HL-60 (cell line): ENCODE measurements at regions not wholly inside any gene's neighbourhood (a gene's known extent, or its start where the extent isn't known, plus 50 kb on each side); places are given as distances from the start of the nearest gene placed in this dataset.

Experiments
- DNase-seq, 2 experiments: peaks; one replicate each; pipeline ENCODE4 v3.0.0-alpha.2; 2010 to 2020; ENCODE audit warnings: low read depth in 1 of 2, low spot score in 1 of 2
- H3K27ac ChIP-seq: fragments of 250-450 bp; sonication (Bioruptor Pico); replicated peaks from 2 replicates; pipeline ENCODE4 v1.5.1; 2020; ENCODE audit warnings: mild to moderate bottlenecking, moderate library complexity
- H3K27me3 ChIP-seq: fragments of 250-450 bp; sonication (Bioruptor Pico); 2 replicates; pipeline ENCODE4 v1.5.1; 2021; ENCODE audit warnings: mild to moderate bottlenecking, moderate library complexity; ENCODE audit not compliant: insufficient read depth, poor library complexity, severe bottlenecking
- H3K4me3 ChIP-seq: replicated peaks from 2 replicates; pipeline ENCODE4 v1.5.1; 2011; ENCODE audit warnings: mild to moderate bottlenecking, control low read depth, low read length; ENCODE audit not compliant: insufficient read depth
- CTCF ChIP-seq: IDR thresholded peaks from one replicate; pipeline ENCODE4 v1.5.1; 2011; ENCODE audit warnings: low read length, control low read depth, inconsistent platforms; ENCODE audit not compliant: insufficient read depth
- GABPA ChIP-seq: IDR thresholded peaks from 2 replicates; pipeline ENCODE4 v1.6.1; 2012; ENCODE audit warnings: low read depth
- POLR2AphosphoS5 ChIP-seq: IDR thresholded peaks from 2 replicates; pipeline ENCODE4 v1.6.1; 2012; ENCODE audit warnings: low read depth
- REST ChIP-seq: IDR thresholded peaks from 2 replicates; pipeline ENCODE4 v1.6.1; 2012; ENCODE audit warnings: low read depth; ENCODE audit not compliant: insufficient replicate concordance
- SPI1 ChIP-seq: IDR thresholded peaks from 2 replicates; pipeline ENCODE4 v1.6.1; 2012; ENCODE audit warnings: low read depth, mild to moderate bottlenecking, borderline replicate concordance

GRCh38 chr1:204817341-204817740, 53.3 kb upstream of the NFASC start:
- no peaks in the 10 kb centered on the region for H3K27me3 ChIP-seq
- H3K4me3 ChIP-seq, result no peak overlapping the region
- H3K27ac ChIP-seq, result no peak overlapping the region
- DNase-seq, result no peak
- TF ChIP-seq REST (no peak), CTCF (no peak), GABPA (no peak), SPI1 (no peak), POLR2AphosphoS5 (no peak)

GRCh38 chr1:204818998-204819397, 51.7 kb upstream of the NFASC start:
- H3K27ac ChIP-seq, result no peak overlapping the region
- H3K4me3 ChIP-seq, result no peak overlapping the region
- no peak for DNase-seq
- TF ChIP-seq CTCF (no peak), SPI1 (no peak), REST (no peak), POLR2AphosphoS5 (no peak), GABPA (no peak)
- H3K27me3 ChIP-seq, result no peaks in the 10 kb centered on the region

- TF ChIP-seq POLR2AphosphoS5 (no peak), GABPA (no peak), SPI1 (no peak), CTCF (no peak), REST (no peak)
- Histone ChIP-seq H3K27me3 (no peaks in the 10 kb centered on the region), H3K27ac (no peak overlapping the region), H3K4me3 (no peak overlapping the region)
- no peak for DNase-seq
Measured at GRCh38 chr1:204819495-204819894, 51.2 kb upstream of the NFASC start.
